SK-N-SH (cell line): ENCODE measurements at regions not wholly inside any gene's neighbourhood (a gene's known extent, or its start where the extent isn't known, plus 50 kb on each side); places are given as distances from the start of the nearest gene placed in this dataset.

ENCODE experiments used
- CTCF ChIA-PET: fragments of 300-600, 350-600 bp; formaldehyde crosslinking; extraction: SDS; loops from one replicate; lab custom pipeline; 2021; lab: Yijun Ruan, JAX
- POLR2A ChIA-PET: fragments of 350-600 bp; sonication (Branson Sonifier 250); formaldehyde crosslinking; extraction: SDS; loops from one replicate; lab custom pipeline; 2020; ENCODE audit warnings: antibody characterized with exemption, inconsistent platforms; lab: Yijun Ruan, JAX
- DNase-seq: peaks from one replicate; pipeline ENCODE4 v3.0.0; 2012
- H2AFZ ChIP-seq: fragments of 200-600 bp; sonication (generic); 2 replicates; pipeline ENCODE4 v1.8.1; 2016; ENCODE audit warnings: antibody characterized with exemption, mild to moderate bottlenecking, low read depth
- H3F3A ChIP-seq: fragments of 200-600 bp; sonication (generic); replicated peaks from 2 replicates; pipeline ENCODE3; 2016; ENCODE audit warnings: antibody characterized with exemption, mild to moderate bottlenecking; ENCODE audit not compliant: insufficient read depth
- H3K27ac ChIP-seq, 2 experiments: fragments of 200-500 bp in 1 of 2; fragments of 200-600 bp in 1 of 2; sonication (Bioruptor generic) in 1 of 2; sonication (generic), shearing (Covaris generic) in 1 of 2; 2 replicates each; pipeline versions ENCODE4 v1.5.1 to v1.6.1; 2014 to 2016; ENCODE audit warnings: low read depth in 2 of 2, inconsistent platforms in 1 of 2, low read length in 1 of 2, mild to moderate bottlenecking in 1 of 2, mixed read lengths in 1 of 2
- H3K27me3 ChIP-seq: fragments of 200-600 bp; sonication (generic), shearing (Covaris generic); 2 replicates; pipeline ENCODE4 v1.6.1; 2016; ENCODE audit warnings: mixed run types; ENCODE audit not compliant: insufficient read depth
- H3K36me3 ChIP-seq, 2 experiments: fragments of 200-500 bp in 1 of 2; fragments of 200-600 bp in 1 of 2; sonication (Bioruptor generic) in 1 of 2; sonication (generic) in 1 of 2; replicated peaks in 1 of 2; 2 replicates each; pipeline versions ENCODE3 to v1.5.1; 2014 to 2016; ENCODE audit warnings: low read length in 1 of 2, mild to moderate bottlenecking in 1 of 2; ENCODE audit not compliant: insufficient read depth in 2 of 2, control insufficient read depth in 1 of 2
- H3K4me1 ChIP-seq, 2 experiments: fragments of 200-500 bp in 1 of 2; fragments of 200-600 bp in 1 of 2; sonication (Bioruptor generic) in 1 of 2; sonication (generic), shearing (Covaris generic) in 1 of 2; 2 replicates each; pipeline versions ENCODE4 v1.5.1 to v1.6.1; 2014 to 2016; ENCODE audit warnings: low read depth in 1 of 2, low read length in 1 of 2, mixed run types in 1 of 2; ENCODE audit not compliant: insufficient read depth in 2 of 2, control insufficient read depth in 1 of 2
- H3K4me2 ChIP-seq: fragments of 200-600 bp; sonication (generic), shearing (Covaris generic); 2 replicates; pipeline ENCODE4 v1.6.1; 2017; ENCODE audit warnings: mixed run types
- H3K4me3 ChIP-seq, 2 experiments: fragments of 200-500 bp in 1 of 2; fragments of 200-600 bp in 1 of 2; sonication (Bioruptor generic) in 1 of 2; sonication (generic), shearing (Covaris generic) in 1 of 2; 2 replicates each; pipeline versions ENCODE4 v1.5.1 to v1.8.1; 2014 to 2016; ENCODE audit warnings: low read depth in 2 of 2, inconsistent platforms in 1 of 2, low read length in 1 of 2, mild to moderate bottlenecking in 1 of 2, mixed read lengths in 1 of 2, moderate library complexity in 1 of 2
- H3K79me2 ChIP-seq: fragments of 200-600 bp; sonication (generic); 2 replicates; pipeline ENCODE4 v1.8.1; 2017; ENCODE audit warnings: mild to moderate bottlenecking; ENCODE audit not compliant: insufficient read depth
- H3K9ac ChIP-seq: fragments of 200-600 bp; sonication (generic); 2 replicates; pipeline ENCODE4 v1.6.1; 2017; ENCODE audit warnings: mixed run types
- H3K9me2 ChIP-seq: fragments of 200-600 bp; sonication (generic); 2 replicates; pipeline ENCODE4 v1.6.1; 2017; ENCODE audit warnings: mixed run types
- H3K9me3 ChIP-seq: fragments of 200-600 bp; sonication (generic); 2 replicates; pipeline ENCODE4 v1.6.1; 2017; ENCODE audit warnings: mixed run types, mild to moderate bottlenecking, moderate library complexity
- H4K20me1 ChIP-seq: fragments of 200-600 bp; sonication (generic); 2 replicates; pipeline ENCODE4 v1.6.1; 2017; ENCODE audit warnings: mild to moderate bottlenecking, mixed run types; ENCODE audit not compliant: insufficient read depth
- CHD2 ChIP-seq: fragments of 150-350 bp; IDR thresholded peaks from 2 replicates; pipeline ENCODE4 v1.6.1; 2018; ENCODE audit warnings: low read length; ENCODE audit not compliant: partially characterized antibody
- CTCF ChIP-seq: fragments of 200-600 bp; sonication (generic); IDR thresholded peaks from 2 replicates; pipeline ENCODE4 v1.6.1; 2017; ENCODE audit warnings: antibody characterized with exemption, mild to moderate bottlenecking, moderate library complexity
- EZH2phosphoT487 ChIP-seq: fragments of 200-600 bp; sonication (generic); IDR thresholded peaks from 2 replicates; pipeline ENCODE4 v1.6.1; 2017; ENCODE audit warnings: low read depth, mixed run types, mild to moderate bottlenecking, antibody characterized with exemption, moderate library complexity, borderline replicate concordance
- GABPA ChIP-seq: IDR thresholded peaks from 2 replicates; pipeline ENCODE4 v1.4.0; 2012; ENCODE audit warnings: low read depth, mild to moderate bottlenecking
- MAX ChIP-seq: IDR thresholded peaks from 2 replicates; pipeline ENCODE4 v1.4.0; 2012; ENCODE audit warnings: low read depth
- MEF2A ChIP-seq: IDR thresholded peaks from 2 replicates; pipeline ENCODE4 v1.4.0; 2012; ENCODE audit warnings: low read depth, borderline replicate concordance
- PBX3 ChIP-seq: IDR thresholded peaks from 2 replicates; pipeline ENCODE4; 2012
- RAD21 ChIP-seq: IDR thresholded peaks from 2 replicates; pipeline ENCODE4 v1.6.1; 2012; ENCODE audit warnings: mild to moderate bottlenecking, low read length
- RXRA ChIP-seq: IDR thresholded peaks from 2 replicates; pipeline ENCODE4 v1.4.0; 2012; ENCODE audit warnings: low read depth, mild to moderate bottlenecking, borderline replicate concordance
- TAF1 ChIP-seq: IDR thresholded peaks from 2 replicates; pipeline ENCODE4 v1.6.1; 2012; ENCODE audit warnings: low read depth, mild to moderate bottlenecking, low read length, moderate library complexity, borderline replicate concordance
- TCF12 ChIP-seq: IDR thresholded peaks from 2 replicates; pipeline ENCODE4 v1.4.0; 2012
- USF2 ChIP-seq: fragments of 150-350 bp; IDR thresholded peaks from 2 replicates; pipeline ENCODE4 v1.6.1; 2017; ENCODE audit warnings: antibody characterized with exemption, low read length, low read depth, borderline replicate concordance
- YY1 ChIP-seq: IDR thresholded peaks from 2 replicates; pipeline ENCODE4 v1.4.0; 2012; ENCODE audit warnings: low read depth, mild to moderate bottlenecking
- WGBS: methylation state at CpG from one replicate; pipeline ENCODE4 v1.1.6; 2017; ENCODE audit warnings: low lambda C conversion rate; 5-methylcytosine and 5-hydroxymethylcytosine counted together
- TF ChIP-seq, protein P1 (sequence below): fragments of 150-350 bp; IDR thresholded peaks from 2 replicates; pipeline ENCODE4 v1.6.1; 2016; ENCODE audit warnings: mild to moderate bottlenecking, low read depth, low read length
- TF ChIP-seq, protein P2 (sequence below): IDR thresholded peaks from 2 replicates; pipeline ENCODE4 v1.4.0; 2012; ENCODE audit warnings: low read depth, borderline replicate concordance

- Histone ChIP-seq H3K4me3 (no peak overlapping the region), H4K20me1 (no peaks in the 10 kb centered on the region), H3K4me1 (no peaks in the 10 kb centered on the region), H3K9me2 (no peaks in the 10 kb centered on the region), H3K4me2 (no peak overlapping the region), H2AFZ (no peak overlapping the region)
- POLR2A ChIA-PET, result no interaction called here
- CTCF ChIA-PET, result no interaction called here
- TF ChIP-seq PBX3 (no peak), RXRA (no peak), RAD21 (no peak), CHD2 (no peak), TAF1 (no peak)
- TF ChIP-seq, protein P1, sequence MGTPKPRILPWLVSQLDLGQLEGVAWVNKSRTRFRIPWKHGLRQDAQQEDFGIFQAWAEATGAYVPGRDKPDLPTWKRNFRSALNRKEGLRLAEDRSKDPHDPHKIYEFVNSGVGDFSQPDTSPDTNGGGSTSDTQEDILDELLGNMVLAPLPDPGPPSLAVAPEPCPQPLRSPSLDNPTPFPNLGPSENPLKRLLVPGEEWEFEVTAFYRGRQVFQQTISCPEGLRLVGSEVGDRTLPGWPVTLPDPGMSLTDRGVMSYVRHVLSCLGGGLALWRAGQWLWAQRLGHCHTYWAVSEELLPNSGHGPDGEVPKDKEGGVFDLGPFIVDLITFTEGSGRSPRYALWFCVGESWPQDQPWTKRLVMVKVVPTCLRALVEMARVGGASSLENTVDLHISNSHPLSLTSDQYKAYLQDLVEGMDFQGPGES, result no peak
- TF ChIP-seq, protein P2, sequence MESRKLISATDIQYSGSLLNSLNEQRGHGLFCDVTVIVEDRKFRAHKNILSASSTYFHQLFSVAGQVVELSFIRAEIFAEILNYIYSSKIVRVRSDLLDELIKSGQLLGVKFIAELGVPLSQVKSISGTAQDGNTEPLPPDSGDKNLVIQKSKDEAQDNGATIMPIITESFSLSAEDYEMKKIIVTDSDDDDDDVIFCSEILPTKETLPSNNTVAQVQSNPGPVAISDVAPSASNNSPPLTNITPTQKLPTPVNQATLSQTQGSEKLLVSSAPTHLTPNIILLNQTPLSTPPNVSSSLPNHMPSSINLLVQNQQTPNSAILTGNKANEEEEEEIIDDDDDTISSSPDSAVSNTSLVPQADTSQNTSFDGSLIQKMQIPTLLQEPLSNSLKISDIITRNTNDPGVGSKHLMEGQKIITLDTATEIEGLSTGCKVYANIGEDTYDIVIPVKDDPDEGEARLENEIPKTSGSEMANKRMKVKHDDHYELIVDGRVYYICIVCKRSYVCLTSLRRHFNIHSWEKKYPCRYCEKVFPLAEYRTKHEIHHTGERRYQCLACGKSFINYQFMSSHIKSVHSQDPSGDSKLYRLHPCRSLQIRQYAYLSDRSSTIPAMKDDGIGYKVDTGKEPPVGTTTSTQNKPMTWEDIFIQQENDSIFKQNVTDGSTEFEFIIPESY, result no peak
- TF ChIP-seq, all 33 proteins: peak for 0
- WGBS, result 42% methylated on average over 2 of the region's 8 CpGs
- Histone ChIP-seq H3K79me2 (no peaks in the 10 kb centered on the region), H3K9ac (no peak overlapping the region), H3K36me3 (no peaks in the 10 kb centered on the region), H3K9me3 (no peaks in the 10 kb centered on the region), H3F3A (no peaks in the 10 kb centered on the region), H3K27ac (no peak overlapping the region), H3K27me3 (no peaks in the 10 kb centered on the region)
- no peak for DNase-seq
Observed at GRCh38 chr3:31453430-31453829, 79.3 kb upstream of the STT3B start.

DNA sequence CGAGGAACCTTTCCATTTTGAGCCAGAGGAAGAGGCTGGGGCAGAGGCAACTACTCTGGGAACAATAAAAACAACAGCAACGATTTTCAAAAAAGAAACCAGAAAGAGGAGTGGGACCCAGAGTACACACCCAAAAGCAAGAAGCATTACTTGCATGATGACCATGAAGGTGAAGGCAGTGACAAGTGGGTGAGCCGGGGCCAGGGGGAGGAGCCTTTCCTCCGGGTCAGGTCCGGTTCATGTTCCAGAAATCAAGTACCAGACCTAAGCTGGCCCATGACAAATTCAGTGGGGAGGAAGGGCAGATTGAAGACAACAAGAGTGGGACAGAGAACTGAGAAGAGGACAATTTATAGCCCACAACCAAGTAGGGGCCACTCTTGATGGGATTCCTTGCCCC is 77.2 kb upstream of the STT3B start:
- no peak overlapping the region for H3K4me2 ChIP-seq
- no peaks in the 10 kb centered on the region for H3K27me3 ChIP-seq
- CTCF ChIA-PET, result no interaction called here
- no peak overlapping the region for H2AFZ ChIP-seq
- 35% methylated on average over 5 of the region's 5 CpGs for WGBS
- H3K9ac ChIP-seq, result no peak overlapping the region
- no peak for DNase-seq
- no peaks in the 10 kb centered on the region for H3K79me2 ChIP-seq
- POLR2A ChIA-PET, result no interaction called here
- H3K27ac ChIP-seq, result no peak overlapping the region
- H3F3A ChIP-seq, result no peaks in the 10 kb centered on the region
- no peaks in the 10 kb centered on the region for H3K36me3 ChIP-seq
- no peak overlapping the region for H3K4me3 ChIP-seq
- H3K4me1 ChIP-seq, result no peaks in the 10 kb centered on the region
- no peaks in the 10 kb centered on the region for H4K20me1 ChIP-seq
- TF ChIP-seq USF2 (no peak), MEF2A (no peak), MAX (no peak), CHD2 (no peak), EZH2phosphoT487 (no peak), TCF12 (no peak), GABPA (no peak), YY1 (no peak), RXRA (no peak), CTCF (no peak)
- H3K9me3 ChIP-seq, result no peaks in the 10 kb centered on the region
- H3K9me2 ChIP-seq, result no peaks in the 10 kb centered on the region
